HG03520 (cell line): ENCODE measurements at regions not wholly inside any gene's neighbourhood (a gene's known extent, or its start where the extent isn't known, plus 50 kb on each side); places are given as distances from the start of the nearest gene placed in this dataset.
A peak's percentile ranks its signal among the peaks of the same experiment; 100 is the strongest.
"Not testable (repeated sequence)": the region's sequence is repeated elsewhere in the genome, so short reads cannot be mapped to it uniquely, and the experiment has no call there.

ENCODE experiments used
- ATAC-seq: cut with Tn5 transposase; IDR thresholded peaks from one replicate; pipeline ENCODE4 v1.9.1; 2021; ENCODE audit warnings: mild to moderate bottlenecking, moderate library complexity; ENCODE audit not compliant: unreplicated experiment

- ATAC-seq, result no peak
Measured at GRCh38 chr2:136334967-136335366, 217.0 kb upstream of the CXCR4 start.

GRCh38 chr2:136332436-136333095, 214.6 kb upstream of the CXCR4 start:
- no peak for ATAC-seq

- no peak for ATAC-seq
Measured at GRCh38 chr2:136331226-136331625, 213.3 kb upstream of the CXCR4 start.

GRCh38 chr2:136328207-136328795, 210.4 kb upstream of the CXCR4 start:
- no peak for ATAC-seq

- peak; percentile 91 for ATAC-seq
Measured at GRCh38 chr2:136327162-136327852, 209.4 kb upstream of the CXCR4 start.

- ATAC-seq, result no peak
Measured at GRCh38 chr2:136325844-136326331, 207.9 kb upstream of the CXCR4 start.

GRCh38 chr2:136324966-136325365, 207.0 kb upstream of the CXCR4 start:
- ATAC-seq, result no peak

- ATAC-seq, result no peak
Measured at GRCh38 chr2:136323935-136324334, 206.0 kb upstream of the CXCR4 start.

- no peak for ATAC-seq
Measured at GRCh38 chr2:136323195-136323594, 205.2 kb upstream of the CXCR4 start.

- no peak for ATAC-seq
Measured at GRCh38 chr2:136322428-136322827, 204.5 kb upstream of the CXCR4 start.

GRCh38 chr2:136319651-136320050, 201.7 kb upstream of the CXCR4 start:
- no peak for ATAC-seq

- ATAC-seq, result no peak
Measured at GRCh38 chr2:136319237-136319636, 201.3 kb upstream of the CXCR4 start.

GRCh38 chr2:136314240-136314639, 196.3 kb upstream of the CXCR4 start:
- no peak for ATAC-seq

GRCh38 chr2:136312568-136312967, 194.6 kb upstream of the CXCR4 start:
- ATAC-seq, result not testable (repeated sequence)

- no peak for ATAC-seq
Measured at GRCh38 chr2:136310797-136311603, 193.1 kb upstream of the CXCR4 start.

GRCh38 chr2:136310005-136310495, 192.1 kb upstream of the CXCR4 start:
- peak; percentile 43 for ATAC-seq

GRCh38 chr2:136308611-136309010, 190.7 kb upstream of the CXCR4 start:
- ATAC-seq, result no peak

GRCh38 chr2:136306836-136307235, 188.9 kb upstream of the CXCR4 start:
- ATAC-seq, result no peak

- peak; percentile 94 for ATAC-seq
Measured at GRCh38 chr2:136305517-136306192, 187.7 kb upstream of the CXCR4 start.

- no peak for ATAC-seq
Measured at GRCh38 chr2:136301006-136301405, 183.1 kb upstream of the CXCR4 start.
